Activated naive CD4-positive, alpha-beta T cell (primary cell): ENCODE measurements at regions not wholly inside any gene's neighbourhood (a gene's known extent, or its start where the extent isn't known, plus 50 kb on each side); places are given as distances from the start of the nearest gene placed in this dataset.
"Not testable (repeated sequence)": the region's sequence is repeated elsewhere in the genome, so short reads cannot be mapped to it uniquely, and the experiment has no call there.

Experiments
- DNase-seq, 4 experiments: peaks; one replicate each; lab custom pipeline; 2025; lab: John Stamatoyannopoulos, UW

DNA sequence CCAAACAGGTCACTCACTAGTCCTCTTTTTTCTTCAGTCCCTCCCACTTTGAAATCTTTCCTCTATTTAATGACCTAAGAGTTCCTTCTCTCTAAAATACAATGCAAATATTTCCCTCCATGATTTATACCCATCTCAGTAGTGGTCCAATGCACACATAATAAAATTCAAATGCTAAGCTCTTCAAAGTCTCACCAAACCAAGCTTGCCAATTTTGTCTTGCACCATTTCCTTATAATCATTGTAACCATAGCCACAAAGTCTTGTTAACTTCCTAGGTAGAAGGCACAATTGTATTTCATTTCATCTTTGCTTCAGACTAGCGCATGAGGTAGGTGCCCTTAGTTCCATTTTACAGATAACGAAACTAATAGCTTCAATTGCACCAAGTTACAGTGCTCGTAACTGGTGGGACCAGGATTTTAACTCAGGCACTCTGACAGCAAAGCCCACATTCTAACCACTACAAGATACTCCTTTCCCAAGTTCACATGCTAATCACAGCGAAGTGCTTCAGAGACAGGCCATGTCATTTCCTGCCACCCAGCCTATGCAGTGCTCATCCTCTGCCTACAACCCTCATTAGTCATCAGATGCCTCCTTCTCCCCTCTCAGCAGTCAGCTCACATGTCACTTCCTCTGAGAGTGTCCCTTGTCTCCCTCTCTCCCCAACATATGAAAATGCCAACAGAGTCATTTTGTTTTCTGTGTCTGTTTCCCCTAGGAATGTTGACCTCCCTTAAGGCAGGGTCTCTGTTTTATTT is 66.9 kb upstream of the PPARGC1A start:
- DNase-seq = no peak

DNA sequence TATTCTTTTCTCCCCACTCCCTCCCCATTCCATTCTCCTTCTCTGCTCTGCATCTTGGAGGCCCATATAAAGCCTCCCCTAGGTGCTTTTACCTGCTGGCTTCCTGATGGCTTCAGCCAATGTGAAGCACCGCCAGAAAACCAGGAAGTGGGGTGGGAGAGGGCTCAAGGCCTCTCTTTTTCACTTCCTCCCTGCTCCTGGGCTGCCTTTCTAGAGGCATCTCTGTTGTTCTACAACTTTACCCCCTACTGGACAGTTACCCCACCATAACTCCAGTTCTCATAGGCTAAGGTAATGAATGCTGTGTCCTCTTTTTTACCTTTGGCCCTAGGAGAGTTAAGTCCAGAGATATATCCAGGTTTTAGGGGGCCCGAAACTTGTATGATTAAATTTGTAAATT is 62.4 kb upstream of the PPARGC1A start:
- no peak for DNase-seq

- no peak for DNase-seq
Observed at GRCh38 chr4:23947826-23948225, 58.0 kb upstream of the PPARGC1A start.

- no peak for DNase-seq
Observed at GRCh38 chr4:23946299-23946698, 56.5 kb upstream of the PPARGC1A start.

GRCh38 chr4:23945451-23946017 is 55.7 kb upstream of the PPARGC1A start:
- DNase-seq = no peak

DNA sequence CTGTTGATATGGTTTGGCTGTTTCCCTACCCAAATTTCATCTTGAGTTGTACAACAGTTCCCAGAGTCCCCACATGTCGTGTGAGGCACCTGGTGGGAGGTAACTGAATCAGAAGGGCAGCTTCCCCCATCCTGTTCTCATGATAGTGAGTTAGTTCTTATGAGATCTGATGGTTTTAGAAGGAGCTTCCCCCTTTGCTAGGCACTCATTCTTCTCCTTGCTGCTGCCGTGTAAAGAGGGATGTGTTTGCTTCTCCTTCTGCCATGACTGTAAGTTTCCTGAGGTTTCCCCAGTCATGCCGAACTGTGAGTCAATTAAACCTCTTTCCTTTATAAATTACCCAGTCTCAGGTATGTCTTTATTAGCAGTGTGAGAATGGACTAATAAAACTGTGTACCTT is 54.7 kb upstream of the PPARGC1A start:
- DNase-seq = not testable (repeated sequence)

DNA sequence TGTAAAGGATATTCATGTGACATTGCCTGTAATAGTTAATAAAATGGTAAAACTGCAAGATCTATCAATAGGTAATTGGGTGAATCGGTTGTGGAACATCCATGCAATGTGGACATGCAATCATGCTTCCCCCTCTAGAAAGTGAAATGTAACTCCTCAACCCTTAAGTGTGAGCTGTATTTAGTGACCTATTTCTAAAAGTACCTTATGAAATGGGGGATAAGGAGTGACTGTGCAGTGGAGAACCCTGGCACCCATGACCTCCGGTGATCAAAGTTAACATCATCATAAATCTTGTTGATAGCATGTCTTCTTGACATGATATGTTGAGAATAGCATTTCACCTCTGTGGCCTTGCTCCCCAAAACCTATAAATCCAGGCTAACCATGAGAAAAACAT is 53.6 kb upstream of the PPARGC1A start:
- DNase-seq = no peak

DNA sequence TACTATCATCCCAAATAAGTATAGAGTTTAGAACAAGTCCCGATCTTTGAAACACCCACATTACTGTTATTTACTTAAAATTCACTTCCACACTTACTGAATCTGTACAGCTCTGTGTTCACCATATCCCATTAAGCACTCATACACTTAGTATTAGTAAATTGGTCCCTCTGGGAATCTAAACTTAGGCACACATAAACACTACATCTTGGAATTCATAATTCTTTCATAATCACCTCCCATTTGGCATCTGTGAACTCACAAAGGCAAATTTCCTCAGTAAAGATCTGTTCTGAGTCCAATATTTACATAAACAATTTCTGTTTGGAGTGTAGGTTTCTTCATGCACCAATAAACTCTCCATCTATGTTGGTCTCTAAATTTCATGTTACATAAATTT is 52.6 kb upstream of the PPARGC1A start:
- no peak for DNase-seq
